CD4-positive, alpha-beta T cell (primary cell): ENCODE measurements at regions not wholly inside any gene's neighbourhood (a gene's known extent, or its start where the extent isn't known, plus 50 kb on each side); places are given as distances from the start of the nearest gene placed in this dataset.

Experiments
- ATAC-seq: fragments of 200-7000 bp; cut with Tn5 transposase; one replicate; pipeline ENCODE4 v1.10.0; 2022; ENCODE audit warnings: mild to moderate bottlenecking; ENCODE audit not compliant: poor library complexity
- CTCF ChIA-PET: fragments of 350-600 bp; sonication (Branson Sonifier 250); formaldehyde crosslinking; loops from one replicate; lab custom pipeline; 2021; ENCODE audit warnings: antibody characterized with exemption, inconsistent platforms; lab: Charles Lee
- POLR2A ChIA-PET: fragments of 350-600 bp; sonication (Branson Sonifier 250); formaldehyde crosslinking; loops from one replicate; lab custom pipeline; 2021; ENCODE audit warnings: antibody characterized with exemption, inconsistent platforms; lab: Charles Lee
- DNase-seq, 14 experiments: peaks; one replicate each; pipeline ENCODE4 v3.0.0-alpha.2; 2013 to 2020; ENCODE audit warnings: mixed read lengths in 2 of 14
- H3K27ac ChIP-seq, 2 donors: one replicate each; pipeline versions ENCODE4 v1.5.1 to v1.7.0; 2013; ENCODE audit warnings: low read length in 2 of 2, low read depth in 1 of 2, mild to moderate bottlenecking in 1 of 2
- H3K27me3 ChIP-seq, 2 experiments: 1 replicate in 1 of 2; 2 replicates in 1 of 2; pipeline versions ENCODE4 v1.6.1 to v1.7.0; 2013; ENCODE audit warnings: low read length in 2 of 2, control low read depth in 1 of 2, mild to moderate bottlenecking in 1 of 2, moderate library complexity in 1 of 2; ENCODE audit not compliant: insufficient read depth in 2 of 2, control insufficient read depth in 1 of 2
- H3K36me3 ChIP-seq: one replicate; pipeline ENCODE4 v1.6.1; 2013; ENCODE audit warnings: low read length, control low read depth; ENCODE audit not compliant: insufficient read depth
- H3K4me1 ChIP-seq: one replicate; pipeline ENCODE4 v1.6.1; 2013; ENCODE audit warnings: low read length, control low read depth; ENCODE audit not compliant: insufficient read depth
- H3K4me3 ChIP-seq: one replicate; pipeline ENCODE4 v1.5.1; 2013; ENCODE audit warnings: mild to moderate bottlenecking, low read length, moderate library complexity
- H3K9me3 ChIP-seq, 2 experiments: 1 replicate in 1 of 2; 2 replicates in 1 of 2; pipeline versions ENCODE4 v1.6.1 to v1.7.0; 2013; ENCODE audit warnings: low read length in 2 of 2, mild to moderate bottlenecking in 2 of 2, control low read depth in 1 of 2, moderate library complexity in 1 of 2; ENCODE audit not compliant: control insufficient read depth in 1 of 2, insufficient read depth in 1 of 2
- H3K27ac Mint-ChIP-seq: one replicate; pipeline ENCODE4 v1.8.0; 2020; ENCODE audit warnings: mixed read lengths
- H3K27me3 Mint-ChIP-seq: one replicate; pipeline ENCODE4 v1.8.0; 2021; ENCODE audit warnings: mixed read lengths
- H3K36me3 Mint-ChIP-seq: one replicate; pipeline ENCODE4 v1.8.0; 2021; ENCODE audit warnings: low read depth, mixed read lengths
- H3K4me1 Mint-ChIP-seq: one replicate; pipeline ENCODE4 v1.8.0; 2021; ENCODE audit warnings: low read depth, mixed read lengths
- H3K4me3 Mint-ChIP-seq: one replicate; pipeline ENCODE4 v1.8.0; 2020; ENCODE audit warnings: mild to moderate bottlenecking, mixed read lengths
- H3K9me3 Mint-ChIP-seq: one replicate; pipeline ENCODE4 v1.8.0; 2020; ENCODE audit warnings: mixed read lengths
- CTCF ChIP-seq: fragments of 200-600 bp; IDR thresholded peaks from one replicate; pipeline ENCODE4 v1.8.0; 2022; ENCODE audit warnings: antibody characterized with exemption, mild to moderate bottlenecking
- intact Hi-C, 2 experiments: fragments of 100-400 bp; cut with DNase I in 1 of 2; cut with micrococcal nuclease in 1 of 2; formaldehyde crosslinking; loops; one replicate each; pipeline versions ENCODE4 v1.15.1 to v1.9.0; 2023 to 2025; cut with DNase I, micrococcal nuclease

- no peak overlapping the region for H3K4me3 Mint-ChIP-seq
- ChIA-PET POLR2A (interaction anchor here (1.0 kb wide), 1 partner anchor 9 kb away, joined by 5 read pairs; no protein-coding TSS in a partner anchor), CTCF (no interaction called here)
- Histone ChIP-seq H3K9me3 (no peaks in the 10 kb centered on the region), H3K4me3 (no peak overlapping the region), H3K4me1 (no peaks in the 10 kb centered on the region), H3K27ac (no peak overlapping the region), H3K27me3 (no peaks in the 10 kb centered on the region), H3K36me3 (no peaks in the 10 kb centered on the region)
- no peaks in the 10 kb centered on the region for H3K27me3 Mint-ChIP-seq
- H3K27ac Mint-ChIP-seq: no peak overlapping the region
- no peak for ATAC-seq
- no peak for TF ChIP-seq CTCF
- H3K4me1 Mint-ChIP-seq: peaks cover 22% of the 10 kb centered on the region
- DNase-seq: no peak
- intact Hi-C loops: no loop called here
- no peaks in the 10 kb centered on the region for H3K9me3 Mint-ChIP-seq
- H3K36me3 Mint-ChIP-seq: no peaks in the 10 kb centered on the region
These were observed 72.8 kb upstream of the CAMK2D start for GRCh38 chr4:113834298-113834697.

- ATAC-seq: no peak
- Histone ChIP-seq H3K9me3 (no peaks in the 10 kb centered on the region), H3K36me3 (no peaks in the 10 kb centered on the region), H3K4me3 (no peak overlapping the region), H3K4me1 (no peaks in the 10 kb centered on the region), H3K27ac (no peak overlapping the region), H3K27me3 (no peaks in the 10 kb centered on the region)
- CTCF ChIA-PET: no interaction called here
- Mint-ChIP-seq H3K4me1 (peaks cover 23% of the 10 kb centered on the region), H3K27ac (no peak overlapping the region), H3K36me3 (no peaks in the 10 kb centered on the region), H3K9me3 (no peaks in the 10 kb centered on the region), H3K27me3 (no peaks in the 10 kb centered on the region), H3K4me3 (no peak overlapping the region)
- POLR2A ChIA-PET: no interaction called here
- TF ChIP-seq CTCF: no peak
- intact Hi-C loops: no loop called here
- no peak for DNase-seq
These were observed 71.3 kb upstream of the CAMK2D start for GRCh38 chr4:113832803-113833202.

- Mint-ChIP-seq H3K4me1 (peaks cover 34% of the 10 kb centered on the region), H3K27ac (no peak overlapping the region), H3K36me3 (no peaks in the 10 kb centered on the region), H3K27me3 (no peaks in the 10 kb centered on the region), H3K9me3 (no peaks in the 10 kb centered on the region), H3K4me3 (no peak overlapping the region)
- Histone ChIP-seq H3K9me3 (no peaks in the 10 kb centered on the region), H3K27ac (no peak overlapping the region), H3K4me1 (no peaks in the 10 kb centered on the region), H3K4me3 (no peak overlapping the region), H3K36me3 (no peaks in the 10 kb centered on the region), H3K27me3 (no peaks in the 10 kb centered on the region)
- no peak for ATAC-seq
- DNase-seq: no peak
- POLR2A ChIA-PET: interaction anchor here (0.7 kb wide), 1 partner anchor 124 kb away, joined by 3 read pairs; no protein-coding TSS in a partner anchor
- CTCF ChIA-PET: no interaction called here
- no peak for TF ChIP-seq CTCF
- intact Hi-C loops: no loop called here
These were observed 69.9 kb upstream of the CAMK2D start for GRCh38 chr4:113831457-113831856.
